Suprapubic skin (tissue), 3 donors: ENCODE measurements at regions not wholly inside any gene's neighbourhood (a gene's known extent, or its start where the extent isn't known, plus 50 kb on each side); places are given as distances from the start of the nearest gene placed in this dataset.

ENCODE experiments used
- EP300 ChIP-seq: sonication (generic); formaldehyde crosslinking; IDR thresholded peaks from one replicate; pipeline ENCODE4 v1.6.1; 2017; ENCODE audit warnings: antibody characterized with exemption
- POLR2A ChIP-seq, 2 donors: fragments of 450-650 bp; IDR thresholded peaks; one replicate each; pipeline ENCODE4 v1.6.1; 2017; ENCODE audit warnings: antibody characterized with exemption in 2 of 2, mild to moderate bottlenecking in 2 of 2, moderate library complexity in 2 of 2
- TF ChIP-seq, protein P1 (sequence below), 2 donors: fragments of 200-600 bp in 1 of 2; fragments of 450-650 bp in 1 of 2; sonication (generic) in 1 of 2; IDR thresholded peaks; one replicate each; pipeline ENCODE4 v1.5.1; 2016 to 2019; ENCODE audit warnings: antibody characterized with exemption in 2 of 2, mild to moderate bottlenecking in 1 of 2, moderate library complexity in 1 of 2

DNA sequence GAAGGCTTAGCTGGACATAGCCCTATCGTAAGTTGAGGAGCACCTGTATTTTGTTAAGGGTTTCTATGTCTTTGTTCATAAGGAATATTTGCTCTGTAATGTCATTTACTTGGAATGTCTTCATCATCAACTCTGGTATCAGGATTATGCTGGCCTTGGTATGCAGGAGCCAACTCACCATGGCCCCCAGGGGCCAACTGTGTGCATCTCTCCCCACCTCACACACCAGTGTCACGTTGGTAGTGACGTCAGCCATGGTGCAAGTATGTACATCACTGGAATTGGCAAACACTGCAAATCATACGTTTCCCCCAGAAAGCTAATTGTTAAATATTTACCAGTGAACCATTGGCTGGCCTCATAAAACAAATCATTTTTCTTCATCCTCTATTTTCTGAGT lies 70.8 kb downstream of the YTHDF1 start:
- TF ChIP-seq, protein P1, sequence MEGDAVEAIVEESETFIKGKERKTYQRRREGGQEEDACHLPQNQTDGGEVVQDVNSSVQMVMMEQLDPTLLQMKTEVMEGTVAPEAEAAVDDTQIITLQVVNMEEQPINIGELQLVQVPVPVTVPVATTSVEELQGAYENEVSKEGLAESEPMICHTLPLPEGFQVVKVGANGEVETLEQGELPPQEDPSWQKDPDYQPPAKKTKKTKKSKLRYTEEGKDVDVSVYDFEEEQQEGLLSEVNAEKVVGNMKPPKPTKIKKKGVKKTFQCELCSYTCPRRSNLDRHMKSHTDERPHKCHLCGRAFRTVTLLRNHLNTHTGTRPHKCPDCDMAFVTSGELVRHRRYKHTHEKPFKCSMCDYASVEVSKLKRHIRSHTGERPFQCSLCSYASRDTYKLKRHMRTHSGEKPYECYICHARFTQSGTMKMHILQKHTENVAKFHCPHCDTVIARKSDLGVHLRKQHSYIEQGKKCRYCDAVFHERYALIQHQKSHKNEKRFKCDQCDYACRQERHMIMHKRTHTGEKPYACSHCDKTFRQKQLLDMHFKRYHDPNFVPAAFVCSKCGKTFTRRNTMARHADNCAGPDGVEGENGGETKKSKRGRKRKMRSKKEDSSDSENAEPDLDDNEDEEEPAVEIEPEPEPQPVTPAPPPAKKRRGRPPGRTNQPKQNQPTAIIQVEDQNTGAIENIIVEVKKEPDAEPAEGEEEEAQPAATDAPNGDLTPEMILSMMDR (IDR thresholded peaks at IDR 0.05), result no peak
- TF ChIP-seq POLR2A (IDR thresholded peaks at IDR 0.05) (no peak), EP300 (no peak)
